ENCODE measurements at regions not wholly inside any gene's neighbourhood (a gene's known extent, or its start where the extent isn't known, plus 50 kb on each side); places are given as distances from the start of the nearest gene placed in this dataset.

DNA sequence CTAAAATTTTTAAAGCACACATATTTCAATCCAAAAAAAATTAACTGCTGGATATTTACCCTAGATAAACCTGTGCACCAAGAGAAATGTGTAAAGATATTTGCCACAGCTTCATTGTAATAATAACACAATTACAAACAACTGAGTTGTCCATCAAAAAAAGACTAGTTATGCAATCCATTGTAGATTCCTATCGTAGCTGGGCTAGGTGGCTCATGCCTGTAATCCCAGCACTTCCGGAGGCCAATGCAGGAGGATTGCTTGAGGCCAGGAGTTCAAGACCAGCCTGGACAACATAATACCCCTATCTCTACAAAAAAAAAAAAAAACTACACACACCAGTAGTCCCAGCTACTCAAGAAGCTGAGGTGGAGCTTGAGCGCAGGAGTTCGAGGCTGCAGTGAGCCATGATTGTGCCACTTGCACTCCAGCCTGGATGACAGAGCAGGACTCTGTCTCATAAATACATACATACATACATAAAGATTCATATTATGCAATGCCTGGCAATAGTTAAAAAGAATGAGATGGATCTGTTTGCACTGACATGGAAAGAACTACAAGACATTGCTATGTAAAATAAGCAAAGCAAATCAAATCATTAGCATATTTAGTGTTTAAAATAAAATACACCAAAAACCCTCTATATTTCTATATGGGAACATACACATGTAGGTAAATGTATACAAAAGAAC, 56.5 kb upstream of the CCDC28A start:
- no peaks in the 10 kb centered on the region for H3K27me3 ChIP-seq
- no peaks in the 10 kb centered on the region for H3K9me3 ChIP-seq
- in situ Hi-C loops (cut with MboI; ENCODE audit: low sequenced_read_pairs in 4 of 4) (no loop called here), intact Hi-C loops (cut with DNase I; ENCODE audit: low total_unique reads) (no loop called here)
- no peak overlapping the region for H3K27ac ChIP-seq
- TF ChIP-seq POLR2A (IDR thresholded peaks at IDR 0.05) = no peak
- TF ChIP-seq, protein P1, sequence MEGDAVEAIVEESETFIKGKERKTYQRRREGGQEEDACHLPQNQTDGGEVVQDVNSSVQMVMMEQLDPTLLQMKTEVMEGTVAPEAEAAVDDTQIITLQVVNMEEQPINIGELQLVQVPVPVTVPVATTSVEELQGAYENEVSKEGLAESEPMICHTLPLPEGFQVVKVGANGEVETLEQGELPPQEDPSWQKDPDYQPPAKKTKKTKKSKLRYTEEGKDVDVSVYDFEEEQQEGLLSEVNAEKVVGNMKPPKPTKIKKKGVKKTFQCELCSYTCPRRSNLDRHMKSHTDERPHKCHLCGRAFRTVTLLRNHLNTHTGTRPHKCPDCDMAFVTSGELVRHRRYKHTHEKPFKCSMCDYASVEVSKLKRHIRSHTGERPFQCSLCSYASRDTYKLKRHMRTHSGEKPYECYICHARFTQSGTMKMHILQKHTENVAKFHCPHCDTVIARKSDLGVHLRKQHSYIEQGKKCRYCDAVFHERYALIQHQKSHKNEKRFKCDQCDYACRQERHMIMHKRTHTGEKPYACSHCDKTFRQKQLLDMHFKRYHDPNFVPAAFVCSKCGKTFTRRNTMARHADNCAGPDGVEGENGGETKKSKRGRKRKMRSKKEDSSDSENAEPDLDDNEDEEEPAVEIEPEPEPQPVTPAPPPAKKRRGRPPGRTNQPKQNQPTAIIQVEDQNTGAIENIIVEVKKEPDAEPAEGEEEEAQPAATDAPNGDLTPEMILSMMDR (IDR thresholded peaks at IDR 0.05 in 4 of 5, conservative IDR thresholded peaks at IDR 0.05 in 1 of 5) = no peak
- ATAC-seq (no peak), DNase-seq (no peak)
- no peak overlapping the region for H3K4me3 ChIP-seq
- H3K4me1 ChIP-seq = peaks cover 0 to 4% of the 10 kb centered on the region in 2 donors
- no peaks in the 10 kb centered on the region for H3K36me3 ChIP-seq

DNA sequence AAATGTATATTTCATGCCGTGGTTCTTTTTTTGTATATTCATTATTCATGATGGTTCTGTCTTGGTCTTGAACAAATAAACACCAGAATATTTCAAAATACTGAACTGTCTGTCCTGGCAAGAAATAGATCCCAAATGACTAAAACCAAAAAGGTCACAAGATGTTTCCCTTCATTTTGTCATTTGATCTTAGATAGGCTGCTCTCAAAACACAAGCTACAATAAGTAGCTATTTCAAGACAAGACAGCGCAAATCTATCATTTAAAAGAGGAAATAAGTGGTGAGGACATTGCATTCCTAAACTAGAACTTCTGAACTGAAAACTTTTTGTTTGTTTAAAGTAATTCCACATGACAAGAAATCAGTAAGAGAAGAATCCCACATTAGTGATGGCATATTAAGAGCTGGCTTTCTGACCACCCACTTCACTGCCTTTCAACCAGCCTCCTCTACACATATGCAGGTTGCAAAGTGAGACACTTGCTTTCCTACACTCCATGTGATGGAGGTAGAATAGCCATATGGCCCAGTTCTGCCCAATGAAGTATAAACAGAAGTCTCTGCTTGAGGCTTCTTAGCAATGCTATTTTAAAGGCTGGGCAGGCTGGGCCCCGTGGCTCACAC, 54.4 kb upstream of the CCDC28A start:
- H3K4me1 ChIP-seq = peaks cover 0 to 4% of the 10 kb centered on the region in 2 donors
- H3K9me3 ChIP-seq = no peaks in the 10 kb centered on the region
- DNase-seq = no peak
- H3K27ac ChIP-seq = peak overlapping the region; percentile 34 to 69 (median 49)
- no peaks in the 10 kb centered on the region for H3K27me3 ChIP-seq
- intact Hi-C loops (cut with DNase I; ENCODE audit: low total_unique reads) = no loop called here
- no peaks in the 10 kb centered on the region for H3K36me3 ChIP-seq
- ATAC-seq = peak; percentile 58 to 83
- H3K4me3 ChIP-seq = no peak overlapping the region
- in situ Hi-C loops (cut with MboI; ENCODE audit: low sequenced_read_pairs in 4 of 4) = no loop called here
- TF ChIP-seq, protein P1 (IDR thresholded peaks at IDR 0.05 in 4 of 5, conservative IDR thresholded peaks at IDR 0.05 in 1 of 5) = no peak
- no peak for TF ChIP-seq POLR2A (IDR thresholded peaks at IDR 0.05)

DNA sequence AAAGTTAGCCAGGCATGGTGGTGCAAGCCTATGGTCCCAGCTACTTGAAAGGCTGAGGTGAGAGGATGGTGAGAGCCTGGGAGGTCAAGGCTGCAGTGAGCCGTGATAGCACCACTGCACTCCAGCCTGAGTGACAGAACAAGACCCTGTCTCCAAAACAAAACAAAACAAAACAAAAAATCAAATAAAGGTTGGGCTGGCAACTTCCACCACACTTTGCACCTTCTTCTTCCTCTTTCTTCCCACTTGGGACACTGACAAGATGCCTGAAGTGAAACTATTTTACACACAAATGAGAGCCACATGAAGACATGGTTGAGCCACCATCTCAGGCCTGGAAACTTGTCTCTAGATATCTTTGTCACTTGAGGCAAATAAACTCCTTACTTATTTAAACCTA, 53.8 kb upstream of the CCDC28A start:
- Histone ChIP-seq H3K27me3 (no peaks in the 10 kb centered on the region), H3K36me3 (no peaks in the 10 kb centered on the region), H3K4me3 (no peak overlapping the region), H3K27ac (peak overlapping the region; percentile 34 to 69 (median 49)), H3K4me1 (peaks cover 0 to 4% of the 10 kb centered on the region in 2 donors), H3K9me3 (no peaks in the 10 kb centered on the region)
- in situ Hi-C loops (cut with MboI; ENCODE audit: low sequenced_read_pairs in 4 of 4) (no loop called here), intact Hi-C loops (cut with DNase I; ENCODE audit: low total_unique reads) (no loop called here)
- TF ChIP-seq, protein P1 (IDR thresholded peaks at IDR 0.05 in 4 of 5, conservative IDR thresholded peaks at IDR 0.05 in 1 of 5) = no peak
- TF ChIP-seq POLR2A (IDR thresholded peaks at IDR 0.05) = no peak
- no peak for DNase-seq
- no peak for ATAC-seq

DNA sequence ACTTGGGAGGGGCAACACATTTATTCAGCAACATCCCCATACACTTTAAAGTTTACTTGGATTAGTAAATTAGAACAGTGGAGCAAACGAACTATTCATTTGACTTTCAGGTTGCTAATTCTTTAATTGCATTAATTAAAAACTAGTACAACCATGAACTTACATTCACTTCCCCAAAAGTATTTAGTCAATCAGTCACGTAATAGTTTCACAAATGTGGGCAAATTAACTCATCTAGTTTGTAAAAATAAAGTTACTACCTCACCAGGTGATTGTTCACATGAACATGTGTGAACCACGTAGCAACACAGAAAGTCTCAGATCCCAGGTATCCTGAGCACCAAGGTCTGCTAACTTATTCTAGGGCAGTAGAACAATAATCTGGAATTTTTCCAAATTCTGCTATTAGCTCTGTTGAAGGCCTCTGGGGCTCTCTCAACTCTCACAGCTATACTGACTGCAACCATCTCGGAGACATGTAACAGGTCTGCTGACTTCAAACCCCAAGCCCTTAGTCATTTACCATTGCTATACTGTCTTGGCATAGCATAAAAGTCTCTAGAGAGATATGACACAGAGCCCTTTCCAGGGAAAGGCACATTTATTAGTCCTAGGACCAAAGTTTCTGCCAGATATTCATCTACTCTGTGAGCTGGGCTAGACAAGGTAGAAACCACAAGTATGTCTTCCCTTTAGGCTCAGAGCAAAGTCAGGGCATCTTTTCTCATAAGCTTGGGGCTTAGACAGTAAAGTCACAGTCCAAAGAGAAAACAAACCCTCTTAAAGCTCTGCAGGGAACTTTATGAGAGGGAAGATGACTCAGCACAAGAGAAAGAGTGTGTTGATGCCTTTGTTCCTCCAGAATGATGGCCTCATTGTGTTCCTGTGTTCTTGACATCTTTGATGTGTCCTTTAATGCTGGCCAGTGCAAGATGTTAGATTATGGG, 50.9 kb upstream of the CCDC28A start:
- H3K4me3 ChIP-seq = no peak overlapping the region
- H3K27ac ChIP-seq = no peak overlapping the region
- no peaks in the 10 kb centered on the region for H3K9me3 ChIP-seq
- peaks cover 0 to 4% of the 10 kb centered on the region in 2 donors for H3K4me1 ChIP-seq
- ATAC-seq (no peak), DNase-seq (no peak)
- in situ Hi-C loops (cut with MboI; ENCODE audit: low sequenced_read_pairs in 4 of 4) (no loop called here), intact Hi-C loops (cut with DNase I; ENCODE audit: low total_unique reads) (no loop called here)
- H3K27me3 ChIP-seq = no peaks in the 10 kb centered on the region
- H3K36me3 ChIP-seq = no peaks in the 10 kb centered on the region
- TF ChIP-seq, protein P1 (IDR thresholded peaks at IDR 0.05 in 4 of 5, conservative IDR thresholded peaks at IDR 0.05 in 1 of 5) = no peak
- TF ChIP-seq POLR2A (IDR thresholded peaks at IDR 0.05) = no peak
